HG03175 (cell line): ENCODE measurements at regions not wholly inside any gene's neighbourhood (a gene's known extent, or its start where the extent isn't known, plus 50 kb on each side); places are given as distances from the start of the nearest gene placed in this dataset.
"Not testable (repeated sequence)": the region's sequence is repeated elsewhere in the genome, so short reads cannot be mapped to it uniquely, and the experiment has no call there.

Source experiments
- ATAC-seq: cut with Tn5 transposase; IDR thresholded peaks from one replicate; pipeline ENCODE4 v1.9.1; 2021; ENCODE audit warnings: mild to moderate bottlenecking, moderate library complexity; ENCODE audit not compliant: unreplicated experiment

GRCh38 chr17:45645330-45645729 is 138.8 kb upstream of the CRHR1 start:
- no peak for ATAC-seq

DNA sequence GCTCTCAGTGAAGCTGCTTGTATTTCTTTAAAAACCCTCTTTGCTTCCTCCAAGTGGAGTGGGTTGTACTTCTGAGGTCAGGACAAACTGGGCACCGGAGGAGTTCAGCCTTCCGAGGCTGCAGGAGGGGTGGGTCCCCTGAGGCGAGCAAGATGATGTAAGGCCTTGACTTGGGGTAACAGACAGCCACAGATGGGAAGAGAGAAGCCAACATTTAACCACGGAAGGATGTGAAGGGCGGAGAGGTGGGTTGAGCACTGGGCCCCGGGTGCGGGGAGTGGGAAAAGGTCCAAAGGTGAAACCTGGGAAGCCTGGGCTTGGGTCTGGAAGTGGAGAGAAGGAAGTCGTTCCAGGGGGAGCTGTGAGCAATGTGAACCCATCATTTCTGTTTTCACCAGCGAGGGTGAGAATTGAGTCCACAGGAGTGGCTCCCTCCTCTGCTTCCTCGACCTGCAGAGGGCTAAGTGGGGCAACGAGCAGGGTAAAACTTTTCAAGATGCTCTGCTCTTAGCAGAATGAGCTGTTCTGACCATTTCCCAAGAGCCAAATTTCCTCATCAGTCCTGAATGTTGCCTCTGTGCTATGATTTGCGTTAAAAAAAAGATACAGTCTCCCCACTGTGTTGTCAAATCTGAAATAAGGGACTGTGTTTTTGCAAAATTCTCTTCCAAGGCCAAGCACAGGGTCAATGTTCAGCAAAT is 137.7 kb upstream of the CRHR1 start:
- no peak for ATAC-seq

DNA sequence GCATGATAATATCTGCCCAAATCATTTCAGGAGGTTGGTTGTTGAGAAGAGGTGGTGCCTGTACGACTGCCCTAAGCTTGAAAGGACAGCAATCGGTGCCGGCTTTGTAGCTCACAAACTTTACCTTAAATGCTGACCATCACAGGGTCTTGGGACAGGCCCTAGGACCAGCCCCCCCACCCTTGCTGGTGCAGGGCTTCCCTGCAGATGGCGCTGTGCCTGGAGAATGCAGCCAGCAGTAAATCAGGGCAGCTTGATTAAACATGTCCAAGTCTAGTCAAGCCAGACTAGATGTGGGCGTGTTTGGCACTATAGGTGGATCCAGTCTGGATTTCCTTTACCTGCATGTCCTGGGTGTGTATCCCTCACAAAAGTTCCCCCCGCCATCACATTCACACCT is 135.5 kb upstream of the CRHR1 start:
- ATAC-seq, result no peak

- no peak for ATAC-seq
These were observed 134.3 kb upstream of the CRHR1 start for GRCh38 chr17:45649796-45650195.

DNA sequence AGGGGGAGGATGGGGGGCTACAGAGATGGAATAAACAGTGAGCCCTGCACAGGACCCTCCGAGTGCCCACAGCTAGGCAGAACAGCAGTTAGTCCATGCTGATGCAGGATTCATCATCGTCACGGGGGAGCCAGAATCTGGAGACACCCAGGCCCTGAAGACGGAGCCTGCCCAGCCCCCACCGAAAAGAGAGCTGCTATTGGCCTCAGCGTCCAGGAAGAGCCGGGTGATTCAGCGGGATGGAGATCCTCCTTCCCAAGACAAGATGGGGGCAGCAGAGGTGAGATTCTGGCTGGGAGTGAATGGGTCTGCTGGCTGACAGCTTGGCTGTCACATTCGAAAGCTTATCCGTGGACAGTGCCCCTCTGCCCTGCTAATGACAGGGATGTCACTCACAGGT is 133.6 kb upstream of the CRHR1 start:
- ATAC-seq, result no peak

GRCh38 chr17:45651145-45651709 is 132.9 kb upstream of the CRHR1 start:
- ATAC-seq, result no peak

DNA sequence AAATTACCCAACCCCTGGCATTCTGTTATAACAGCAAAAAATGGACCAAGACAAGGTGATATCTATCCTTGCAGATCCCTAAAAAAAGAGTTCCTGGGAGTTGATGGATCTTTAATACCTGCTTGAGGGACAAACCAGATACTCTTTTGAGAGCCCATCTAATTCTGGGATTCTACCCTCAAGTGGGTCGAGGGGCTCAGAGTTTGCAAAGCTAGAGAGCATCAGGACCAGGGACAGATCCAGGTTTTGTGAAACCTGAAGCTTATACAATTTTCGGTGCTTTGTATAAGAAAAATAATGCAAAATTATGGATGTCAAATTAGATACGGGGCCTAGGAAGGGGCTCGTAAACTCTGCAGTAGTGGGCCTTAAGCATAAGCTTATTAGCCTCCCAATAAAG is 130.5 kb upstream of the CRHR1 start:
- ATAC-seq, result no peak

- no peak for ATAC-seq
These were observed 127.5 kb upstream of the CRHR1 start for GRCh38 chr17:45656527-45657181.

DNA sequence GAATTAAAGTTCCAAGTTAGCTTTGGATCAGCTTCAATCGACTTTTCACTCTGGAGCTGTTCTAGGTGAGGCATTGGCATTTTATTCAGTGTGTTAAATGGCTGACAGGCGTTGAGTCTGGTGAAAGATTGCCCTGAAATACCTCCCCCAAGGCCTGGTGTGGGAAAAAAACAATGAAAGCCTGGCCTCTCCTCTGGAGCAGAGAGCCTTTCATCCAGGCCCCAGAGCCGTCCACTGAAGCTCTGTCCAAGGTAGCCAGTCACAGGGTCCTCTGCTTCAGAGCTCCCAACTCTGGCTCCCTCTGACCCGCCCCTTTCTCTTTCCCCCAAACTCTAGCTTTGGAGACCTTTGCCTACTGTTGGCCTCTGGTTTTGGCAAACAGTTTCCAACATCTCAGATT is 123.6 kb upstream of the CRHR1 start:
- ATAC-seq, result no peak

DNA sequence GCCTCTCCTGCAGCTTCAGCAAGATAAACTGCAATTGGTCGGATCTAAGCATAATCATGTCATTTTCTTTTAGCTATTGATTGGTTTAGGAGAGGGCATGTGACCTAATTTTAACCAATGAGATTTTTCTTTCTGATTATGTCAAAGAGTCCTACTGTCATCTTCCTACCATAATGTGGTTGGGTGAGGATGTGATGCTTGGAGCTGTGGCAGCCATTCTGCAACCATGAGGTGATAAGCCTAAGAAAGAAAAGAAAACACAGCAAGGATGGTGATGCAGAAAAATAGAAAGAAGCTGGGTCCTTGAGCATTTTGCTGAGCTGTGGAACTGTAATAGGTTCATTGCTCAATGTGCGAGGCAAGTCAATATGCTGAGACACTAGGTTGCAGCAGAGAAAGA is 121.7 kb upstream of the CRHR1 start:
- no peak for ATAC-seq

DNA sequence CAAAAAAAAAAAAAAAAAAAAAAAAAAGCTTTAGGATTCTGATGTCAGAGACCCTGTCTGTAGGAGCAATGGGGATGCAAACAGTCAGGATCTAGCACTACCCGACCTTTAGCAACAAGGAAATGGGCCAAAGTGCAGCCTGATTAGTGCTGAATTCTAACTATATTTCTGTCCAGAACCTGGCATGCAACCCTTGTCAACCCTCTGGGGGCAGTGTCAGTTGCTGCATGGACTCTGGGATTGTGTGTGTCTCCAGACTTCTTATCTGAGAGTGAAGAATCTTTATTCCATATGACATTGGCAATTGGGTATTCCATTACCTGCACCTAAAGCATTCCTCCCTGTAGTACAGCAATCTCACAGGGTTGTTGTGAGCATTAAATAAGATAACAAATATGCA is 120.3 kb upstream of the CRHR1 start:
- ATAC-seq, result no peak

DNA sequence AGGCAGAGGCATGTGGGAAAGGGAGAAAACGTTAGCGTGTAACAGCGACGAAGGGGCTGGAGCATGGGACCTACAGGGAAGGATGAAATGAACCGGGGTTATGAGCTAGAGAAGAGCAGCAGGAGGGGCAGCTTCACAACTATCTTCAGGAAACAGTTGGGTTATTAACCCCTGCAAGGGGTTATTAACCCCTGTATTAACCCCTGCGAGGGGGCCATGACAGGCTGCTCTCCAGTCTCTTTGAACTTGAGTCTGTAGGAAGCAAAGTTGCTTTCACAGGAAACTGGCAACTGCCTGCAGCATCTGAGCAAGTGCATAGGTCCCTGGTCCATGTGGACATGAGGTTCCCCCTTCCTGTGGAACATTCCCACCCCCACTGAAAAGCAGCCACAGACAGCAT is 119.2 kb upstream of the CRHR1 start:
- no peak for ATAC-seq

DNA sequence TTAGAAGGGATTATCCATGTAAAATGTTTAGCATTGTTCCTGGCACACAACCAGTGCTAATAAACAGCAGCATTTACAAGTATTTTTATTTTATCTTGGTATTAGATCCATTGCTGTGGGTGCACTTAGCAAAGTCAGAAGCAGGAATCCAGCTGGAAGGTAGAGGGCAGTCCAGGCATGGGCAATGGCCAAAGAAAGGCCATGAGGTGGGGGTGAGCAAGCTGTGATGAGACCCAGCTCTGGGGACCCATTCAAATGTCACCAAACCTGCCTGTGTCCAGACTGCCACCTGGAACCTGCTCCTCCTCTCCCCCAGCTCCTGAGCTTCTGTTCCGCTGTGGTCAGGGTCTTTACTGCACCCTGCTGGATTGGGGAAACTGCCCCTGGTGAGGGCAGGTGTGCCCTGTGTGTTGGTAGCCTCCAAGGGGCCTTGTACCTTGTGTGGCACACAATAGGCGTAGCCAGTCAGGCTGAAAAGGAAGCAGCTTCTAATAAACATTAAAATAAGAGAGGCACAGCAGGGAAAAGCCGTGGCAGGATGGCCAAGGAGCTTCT is 118.0 kb upstream of the CRHR1 start:
- no peak for ATAC-seq

- ATAC-seq, result no peak
These were observed 117.5 kb upstream of the CRHR1 start for GRCh38 chr17:45666641-45667040.

DNA sequence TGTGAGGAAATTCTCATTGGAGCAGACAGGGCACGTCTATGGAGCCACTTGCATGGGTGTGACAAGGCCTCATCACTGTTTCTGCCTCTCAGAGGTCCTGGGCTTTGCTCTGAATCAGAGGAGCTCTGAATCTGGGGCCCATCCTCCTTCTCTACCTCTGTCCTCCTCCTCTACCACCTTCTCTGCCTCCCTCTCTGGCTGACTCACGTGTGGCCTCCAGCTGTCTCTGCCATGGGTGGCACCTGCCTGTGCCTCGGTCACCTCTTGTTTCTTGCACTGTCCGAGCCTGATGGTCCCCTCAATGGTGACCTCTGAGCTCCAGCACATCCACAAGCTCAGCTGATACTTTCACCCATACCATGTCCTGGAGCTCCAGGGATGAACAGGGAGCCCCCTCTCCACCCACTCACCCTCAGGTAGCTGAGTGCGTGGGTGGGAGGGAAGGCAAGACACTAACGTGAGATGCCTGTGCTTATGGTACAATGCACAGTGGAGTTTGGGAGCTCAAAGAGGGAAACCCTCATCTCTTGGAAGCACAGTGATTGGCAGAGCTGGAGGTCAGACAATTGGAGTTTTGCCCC is 116.4 kb upstream of the CRHR1 start:
- no peak for ATAC-seq

DNA sequence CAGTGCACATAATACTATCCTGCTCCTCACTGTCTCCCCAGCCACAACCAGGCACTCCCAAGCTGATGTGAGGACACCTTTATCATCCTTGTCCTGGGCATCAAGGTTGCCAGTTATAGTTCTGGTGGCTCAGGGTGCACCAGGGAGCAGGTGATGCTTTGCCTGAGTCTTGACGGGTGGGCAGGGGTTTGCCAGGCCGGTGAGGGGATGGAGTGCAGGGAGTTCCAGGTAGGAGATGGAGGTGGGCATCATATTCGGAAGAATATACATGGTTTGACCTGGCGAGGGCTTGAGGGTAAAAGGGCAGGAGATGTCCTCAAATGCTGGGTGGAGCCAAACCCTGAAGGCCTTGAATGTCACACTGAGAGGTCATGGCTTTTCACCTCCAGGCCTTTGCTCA is 115.8 kb upstream of the CRHR1 start:
- no peak for ATAC-seq

DNA sequence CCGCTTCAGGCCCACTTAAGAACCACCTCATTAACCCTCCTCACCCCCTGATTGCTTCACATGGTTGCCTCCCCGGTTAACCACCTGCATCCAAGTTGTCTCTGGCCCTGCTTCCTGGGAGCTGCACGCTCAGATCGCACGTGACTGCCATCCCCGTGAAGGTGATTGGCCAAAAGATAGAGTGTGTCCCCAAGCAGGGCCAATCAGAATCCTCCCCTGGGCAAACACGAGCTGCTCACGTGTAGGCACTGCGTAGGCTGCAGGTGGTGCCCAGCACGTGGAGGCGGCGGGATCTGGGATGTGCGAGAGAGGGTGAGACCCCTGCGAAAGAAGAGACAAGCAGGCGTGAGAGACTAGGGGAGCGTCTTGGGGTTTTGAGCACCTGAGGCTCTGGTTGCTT is 111.8 kb upstream of the CRHR1 start:
- no peak for ATAC-seq

DNA sequence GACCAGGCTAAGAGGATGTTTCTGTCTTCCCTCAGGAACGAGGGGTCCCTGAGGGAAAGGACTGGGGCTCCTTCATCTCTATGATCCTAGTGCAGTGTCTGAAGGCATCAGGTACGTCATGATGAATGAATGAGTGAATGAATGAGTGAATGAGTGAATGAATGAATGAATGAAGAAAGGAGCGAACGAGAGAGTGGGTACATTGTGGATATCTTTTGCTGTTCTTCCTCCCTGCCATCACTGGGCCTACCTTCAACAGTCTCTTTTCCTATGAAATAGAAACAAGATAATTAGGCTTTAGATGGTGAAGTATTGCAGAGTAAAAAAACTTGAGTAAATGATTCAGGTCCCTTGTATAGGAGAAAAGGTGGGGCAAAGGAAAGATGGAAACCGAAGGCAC is 111.3 kb upstream of the CRHR1 start:
- no peak for ATAC-seq

DNA sequence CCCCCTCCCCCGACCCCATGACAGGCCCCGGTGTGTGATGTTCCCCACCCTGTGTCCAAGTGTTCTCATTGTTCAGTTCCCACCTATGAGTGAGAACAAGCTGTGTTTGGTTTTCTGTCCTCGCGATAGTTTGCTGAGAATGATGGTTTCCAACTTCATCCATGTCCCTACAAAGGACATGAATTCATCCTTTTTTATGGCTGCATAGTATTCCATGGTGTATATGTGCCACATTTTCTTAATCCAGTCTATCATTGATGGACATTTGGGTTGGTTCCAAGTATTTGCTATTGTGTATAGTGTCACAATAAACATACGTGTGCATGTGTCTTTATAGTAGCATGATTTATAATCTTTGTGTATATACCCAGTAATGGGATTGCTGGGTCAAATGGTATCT is 110.4 kb upstream of the CRHR1 start:
- ATAC-seq, result not testable (repeated sequence)

DNA sequence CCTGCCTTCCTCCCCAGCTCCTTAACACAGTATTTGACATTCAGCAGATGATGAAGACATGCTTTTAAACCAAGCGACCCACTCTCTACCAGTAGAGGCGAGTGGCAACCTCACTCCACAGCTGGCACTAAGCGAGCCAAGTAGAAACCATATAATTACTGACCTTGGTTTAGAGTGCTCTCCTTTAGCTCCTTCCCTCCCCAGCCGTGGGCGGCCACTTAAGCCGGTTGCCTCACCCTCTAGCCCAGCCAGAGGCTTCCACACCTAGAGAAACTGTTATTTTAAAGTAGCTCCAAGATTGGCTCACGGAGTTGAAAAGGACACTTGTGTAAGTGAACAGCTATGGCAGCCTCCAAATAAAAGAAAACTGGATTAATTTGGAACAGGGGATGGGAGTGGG is 109.1 kb upstream of the CRHR1 start:
- ATAC-seq, result no peak

DNA sequence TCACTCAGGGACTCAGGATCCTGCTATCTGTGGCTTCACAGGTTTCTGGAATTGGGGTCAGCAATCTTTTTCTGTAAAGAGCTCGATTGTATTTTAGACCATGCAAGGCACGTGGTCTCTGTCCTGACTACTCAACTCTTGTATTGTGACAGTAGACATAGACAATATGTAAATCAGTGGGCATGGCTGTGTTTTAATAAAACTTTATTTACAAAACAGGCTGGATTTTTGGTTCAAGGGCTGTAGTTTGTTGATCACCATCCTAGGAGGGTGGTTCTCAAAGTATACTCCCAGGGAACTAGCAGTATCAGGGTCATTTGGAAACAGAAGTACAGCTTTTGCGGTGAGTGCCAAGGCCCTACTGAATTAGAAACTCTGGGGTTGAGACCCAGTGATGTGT is 108.2 kb upstream of the CRHR1 start:
- no peak for ATAC-seq

GRCh38 chr17:45676695-45677094 is 107.4 kb upstream of the CRHR1 start:
- no peak for ATAC-seq
